Osteoblast (primary cell): ENCODE measurements at regions not wholly inside any gene's neighbourhood (a gene's known extent, or its start where the extent isn't known, plus 50 kb on each side); places are given as distances from the start of the nearest gene placed in this dataset.
A peak's percentile ranks its signal among the peaks of the same experiment; 100 is the strongest.

Experiments used
- DNase-seq: peaks from one replicate; pipeline ENCODE4 v3.0.0; 2011; ENCODE audit warnings: low spot score, mixed read lengths; ENCODE audit not compliant: insufficient read length; ENCODE audit errors: missing footprints
- H2AFZ ChIP-seq: 2 replicates; pipeline ENCODE4 v1.6.0; 2011; ENCODE audit warnings: mild to moderate bottlenecking, low read length
- H3K27ac ChIP-seq: 2 replicates; pipeline ENCODE4 v1.5.1; 2011; ENCODE audit warnings: mild to moderate bottlenecking, low read depth, low read length, moderate library complexity
- H3K27me3 ChIP-seq: 2 replicates; pipeline ENCODE4 v1.6.0; 2012; ENCODE audit warnings: mild to moderate bottlenecking, control low read depth, inconsistent platforms, low read length, moderate library complexity; ENCODE audit not compliant: insufficient read depth
- H3K36me3 ChIP-seq: 2 replicates; pipeline ENCODE4 v1.5.1; 2011; ENCODE audit warnings: mild to moderate bottlenecking, low read length, control low read depth, moderate library complexity; ENCODE audit not compliant: insufficient read depth
- H3K4me1 ChIP-seq: 2 replicates; pipeline ENCODE4 v1.5.1; 2011; ENCODE audit warnings: mild to moderate bottlenecking, low read length, control low read depth, moderate library complexity; ENCODE audit not compliant: insufficient read depth
- H3K4me2 ChIP-seq: 2 replicates; pipeline ENCODE4 v1.6.0; 2011; ENCODE audit warnings: mild to moderate bottlenecking, low read length; ENCODE audit not compliant: insufficient read depth
- H3K4me3 ChIP-seq: fragments of 200-600 bp; sonication (generic); 3 replicates; pipeline ENCODE4 v1.5.1; 2012; ENCODE audit warnings: mild to moderate bottlenecking, low read length, inconsistent platforms; ENCODE audit not compliant: insufficient read depth
- H3K79me2 ChIP-seq: 2 replicates; pipeline ENCODE4 v1.6.0; 2012; ENCODE audit warnings: mild to moderate bottlenecking, low read length, control low read depth, inconsistent platforms; ENCODE audit not compliant: insufficient read depth
- H3K9me3 ChIP-seq: 2 replicates; pipeline ENCODE4 v1.5.1; 2011; ENCODE audit warnings: low read depth, low read length, control low read depth
- H4K20me1 ChIP-seq: 2 replicates; pipeline ENCODE4 v1.6.0; 2012; ENCODE audit warnings: mild to moderate bottlenecking, low read length, control low read depth; ENCODE audit not compliant: insufficient read depth
- TF ChIP-seq, protein P1 (sequence below): IDR thresholded peaks from 2 replicates; pipeline ENCODE4 v1.5.1; 2011; ENCODE audit warnings: mild to moderate bottlenecking, low read depth, low read length, moderate library complexity; ENCODE audit errors: extremely low read depth

DNA sequence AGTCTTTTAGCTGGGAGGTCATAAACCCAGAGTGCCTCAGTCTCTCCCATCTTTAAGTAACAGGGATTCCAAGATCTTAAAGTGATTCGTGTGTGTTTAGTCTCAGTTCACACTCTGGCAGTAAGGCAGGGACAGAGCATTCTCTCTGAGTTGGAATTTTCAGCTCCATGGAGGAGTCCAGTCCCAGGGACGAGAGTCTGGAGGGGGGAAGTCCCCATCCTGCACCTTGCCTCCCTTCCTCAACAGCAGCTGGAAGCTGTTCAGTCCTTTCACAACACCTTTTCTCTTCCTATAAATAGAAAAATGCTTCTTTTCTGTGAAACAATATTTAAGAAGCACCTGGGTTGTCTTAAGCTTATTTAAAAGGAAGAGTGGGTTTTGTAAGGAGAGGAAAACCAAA is 82.0 kb downstream of the KLF5 start:
- TF ChIP-seq, protein P1, sequence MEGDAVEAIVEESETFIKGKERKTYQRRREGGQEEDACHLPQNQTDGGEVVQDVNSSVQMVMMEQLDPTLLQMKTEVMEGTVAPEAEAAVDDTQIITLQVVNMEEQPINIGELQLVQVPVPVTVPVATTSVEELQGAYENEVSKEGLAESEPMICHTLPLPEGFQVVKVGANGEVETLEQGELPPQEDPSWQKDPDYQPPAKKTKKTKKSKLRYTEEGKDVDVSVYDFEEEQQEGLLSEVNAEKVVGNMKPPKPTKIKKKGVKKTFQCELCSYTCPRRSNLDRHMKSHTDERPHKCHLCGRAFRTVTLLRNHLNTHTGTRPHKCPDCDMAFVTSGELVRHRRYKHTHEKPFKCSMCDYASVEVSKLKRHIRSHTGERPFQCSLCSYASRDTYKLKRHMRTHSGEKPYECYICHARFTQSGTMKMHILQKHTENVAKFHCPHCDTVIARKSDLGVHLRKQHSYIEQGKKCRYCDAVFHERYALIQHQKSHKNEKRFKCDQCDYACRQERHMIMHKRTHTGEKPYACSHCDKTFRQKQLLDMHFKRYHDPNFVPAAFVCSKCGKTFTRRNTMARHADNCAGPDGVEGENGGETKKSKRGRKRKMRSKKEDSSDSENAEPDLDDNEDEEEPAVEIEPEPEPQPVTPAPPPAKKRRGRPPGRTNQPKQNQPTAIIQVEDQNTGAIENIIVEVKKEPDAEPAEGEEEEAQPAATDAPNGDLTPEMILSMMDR = no peak
- no peaks in the 10 kb centered on the region for H3K36me3 ChIP-seq
- no peak overlapping the region for H3K27ac ChIP-seq
- no peak for DNase-seq
- H3K27me3 ChIP-seq = no peaks in the 10 kb centered on the region
- no peaks in the 10 kb centered on the region for H4K20me1 ChIP-seq
- no peak overlapping the region for H2AFZ ChIP-seq
- no peak overlapping the region for H3K4me3 ChIP-seq
- H3K9me3 ChIP-seq = no peaks in the 10 kb centered on the region
- peaks cover 18% of the 10 kb centered on the region for H3K4me1 ChIP-seq
- H3K79me2 ChIP-seq = no peaks in the 10 kb centered on the region
- no peak overlapping the region for H3K4me2 ChIP-seq

DNA sequence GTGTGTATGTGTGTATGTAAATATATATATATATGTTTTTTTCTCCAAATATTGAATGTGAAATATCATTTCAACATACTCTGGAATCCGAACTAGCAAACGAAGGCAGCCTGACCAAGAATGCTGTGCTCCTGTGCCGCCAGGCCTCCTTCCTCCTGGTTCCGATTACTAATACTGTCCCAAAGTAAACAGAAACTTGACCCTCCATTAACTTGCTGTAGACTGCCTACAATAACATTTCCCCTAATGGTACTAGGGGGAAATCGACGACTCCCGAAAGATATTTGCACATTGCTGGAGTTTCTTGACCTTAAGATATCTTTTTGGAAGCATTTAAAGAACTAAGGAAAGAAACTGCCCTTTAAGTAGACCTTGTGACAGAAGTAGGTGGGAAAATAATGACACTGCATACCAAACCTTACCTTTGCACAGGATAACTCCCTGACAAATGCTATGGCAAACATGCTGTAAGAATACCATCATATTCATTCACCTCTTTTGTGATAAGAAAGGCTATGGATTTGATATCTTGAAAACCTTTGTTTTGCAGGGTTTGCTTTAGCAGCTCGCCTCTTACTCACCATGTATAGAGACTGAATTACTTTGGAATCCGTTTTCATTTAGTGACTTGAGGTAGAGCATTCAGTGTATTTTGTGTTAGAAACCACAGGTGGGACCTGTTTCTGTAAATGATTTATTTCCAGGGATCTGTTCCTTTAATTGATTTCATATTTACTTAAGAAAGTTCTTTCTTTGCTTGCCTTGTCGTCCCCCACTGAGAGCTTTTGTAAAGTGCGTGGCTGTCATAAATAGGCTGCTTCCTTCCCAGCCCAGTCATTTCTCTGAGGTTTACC is 80.1 kb downstream of the KLF5 start:
- Histone ChIP-seq H3K9me3 (no peaks in the 10 kb centered on the region), H2AFZ (peak overlapping the region; percentile 38), H3K27me3 (no peaks in the 10 kb centered on the region), H3K36me3 (no peaks in the 10 kb centered on the region), H4K20me1 (no peaks in the 10 kb centered on the region), H3K4me2 (peak overlapping the region; percentile 60), H3K27ac (peak overlapping the region; percentile 48), H3K79me2 (no peaks in the 10 kb centered on the region), H3K4me1 (peaks cover 18% of the 10 kb centered on the region), H3K4me3 (peak overlapping the region; percentile 31)
- peak; percentile 30 for DNase-seq
- TF ChIP-seq, protein P1 = no peak

DNA sequence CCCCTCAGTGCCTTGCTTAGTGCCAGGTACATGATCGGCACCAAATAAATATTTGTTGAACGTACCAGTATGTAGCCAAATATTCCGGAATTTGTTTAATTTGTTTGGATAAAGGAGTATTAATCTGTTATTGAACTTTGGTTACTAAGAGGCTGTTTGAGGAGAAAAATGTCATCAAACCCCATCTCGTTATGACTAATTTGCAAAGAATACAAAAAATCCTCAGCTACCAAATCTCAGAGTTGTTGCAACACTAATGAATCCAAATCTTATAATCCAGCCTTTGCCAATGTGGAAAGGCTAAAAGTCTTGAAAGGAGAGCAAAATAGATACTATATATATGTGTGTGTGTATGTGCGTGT is 79.5 kb downstream of the KLF5 start:
- no peaks in the 10 kb centered on the region for H4K20me1 ChIP-seq
- peaks cover 18% of the 10 kb centered on the region for H3K4me1 ChIP-seq
- peak; percentile 41 for DNase-seq
- H3K4me3 ChIP-seq = no peak overlapping the region
- TF ChIP-seq, protein P1 = no peak
- peak overlapping the region; percentile 60 for H3K4me2 ChIP-seq
- no peaks in the 10 kb centered on the region for H3K36me3 ChIP-seq
- H3K79me2 ChIP-seq = no peaks in the 10 kb centered on the region
- H3K27me3 ChIP-seq = no peaks in the 10 kb centered on the region
- peak overlapping the region; percentile 48 for H3K27ac ChIP-seq
- no peak overlapping the region for H2AFZ ChIP-seq
- H3K9me3 ChIP-seq = no peaks in the 10 kb centered on the region

DNA sequence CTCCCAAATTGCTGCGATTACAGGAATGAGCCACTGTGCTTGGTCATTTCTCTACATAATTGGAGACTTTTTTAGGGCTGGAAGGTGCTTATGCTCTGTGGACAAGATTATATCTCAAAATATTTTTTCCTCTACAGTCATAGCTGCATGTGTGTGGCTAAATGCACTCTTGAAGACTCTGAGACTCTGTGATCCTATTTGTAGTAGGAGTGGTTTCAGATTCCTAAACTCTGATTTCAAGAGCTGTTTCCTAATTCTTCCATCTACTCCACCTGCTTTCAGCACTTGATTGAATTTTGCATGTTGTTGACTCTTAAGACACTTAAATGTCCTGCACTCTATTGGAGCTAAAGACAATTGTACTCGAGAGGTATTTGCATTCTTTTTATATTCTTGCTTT is 78.0 kb downstream of the KLF5 start:
- no peak overlapping the region for H3K4me2 ChIP-seq
- no peaks in the 10 kb centered on the region for H3K36me3 ChIP-seq
- no peak overlapping the region for H2AFZ ChIP-seq
- H3K9me3 ChIP-seq = no peaks in the 10 kb centered on the region
- no peak overlapping the region for H3K27ac ChIP-seq
- no peaks in the 10 kb centered on the region for H3K79me2 ChIP-seq
- no peak overlapping the region for H3K4me3 ChIP-seq
- TF ChIP-seq, protein P1 = no peak
- H4K20me1 ChIP-seq = no peaks in the 10 kb centered on the region
- peaks cover 17% of the 10 kb centered on the region for H3K4me1 ChIP-seq
- DNase-seq = no peak
- H3K27me3 ChIP-seq = no peaks in the 10 kb centered on the region
